A673 (cell line): ENCODE measurements at regions not wholly inside any gene's neighbourhood (a gene's known extent, or its start where the extent isn't known, plus 50 kb on each side); places are given as distances from the start of the nearest gene placed in this dataset.

ENCODE experiments used
- CTCF ChIP-seq: fragments of 300-800, 200-600 bp; sonication (generic); conservative IDR thresholded peaks from 2 replicates; pipeline ENCODE4 v1.5.1; 2017; ENCODE audit warnings: low read depth, mild to moderate bottlenecking, antibody characterized with exemption, low read length, moderate library complexity, mixed read lengths
- EZH2 ChIP-seq: fragments of 200-600 bp; sonication (generic); IDR thresholded peaks from 2 replicates; pipeline ENCODE4 v1.6.1; 2017; ENCODE audit warnings: borderline replicate concordance, low read depth, mild to moderate bottlenecking, mixed read lengths, antibody characterized with exemption, low read length; ENCODE audit not compliant: poor library complexity, severe bottlenecking

GRCh38 chr13:104408733-104409132, 1342.5 kb upstream of the SLC10A2 start:
- TF ChIP-seq CTCF = no peak
- no peak for TF ChIP-seq EZH2
